Mesendoderm (in vitro differentiated cells): ENCODE measurements at regions not wholly inside any gene's neighbourhood (a gene's known extent, or its start where the extent isn't known, plus 50 kb on each side); places are given as distances from the start of the nearest gene placed in this dataset.

ENCODE experiments used
- DNase-seq: peaks from one replicate; pipeline ENCODE4 v3.0.0; 2013
- H2AK5ac ChIP-seq: 2 replicates; pipeline ENCODE4 v1.6.1; 2013; ENCODE audit warnings: low read length, inconsistent platforms
- H2BK120ac ChIP-seq: 2 replicates; pipeline ENCODE4 v1.6.1; 2013; ENCODE audit warnings: low read depth, mild to moderate bottlenecking, low read length, moderate library complexity, mixed read lengths
- H2BK15ac ChIP-seq: replicated peaks from 2 replicates; pipeline ENCODE4 v1.6.1; 2013; ENCODE audit warnings: low read depth, mild to moderate bottlenecking, moderate library complexity
- H2BK5ac ChIP-seq: 2 replicates; pipeline ENCODE4 v1.6.1; 2013; ENCODE audit warnings: low read length, inconsistent platforms
- H3K18ac ChIP-seq: 2 replicates; pipeline ENCODE4 v1.6.1; 2013; ENCODE audit warnings: mild to moderate bottlenecking, low read length, mixed read lengths
- H3K23ac ChIP-seq: one replicate; pipeline ENCODE4 v1.6.1; 2013; ENCODE audit warnings: low read length
- H3K27ac ChIP-seq: 2 replicates; pipeline ENCODE4 v1.5.1; 2013; ENCODE audit warnings: low read depth, mild to moderate bottlenecking, inconsistent platforms, low read length, moderate library complexity
- H3K27me3 ChIP-seq: 2 replicates; pipeline ENCODE4 v1.6.1; 2013; ENCODE audit warnings: low read length, control low read depth, mild to moderate bottlenecking, inconsistent platforms; ENCODE audit not compliant: insufficient read depth, poor library complexity
- H3K36me3 ChIP-seq: 2 replicates; pipeline ENCODE4 v1.6.1; 2013; ENCODE audit warnings: low read length, inconsistent platforms; ENCODE audit not compliant: control insufficient read depth, insufficient read depth
- H3K4ac ChIP-seq: one replicate; pipeline ENCODE4 v1.6.1; 2013; ENCODE audit warnings: low read depth, mild to moderate bottlenecking, low read length, moderate library complexity
- H3K4me1 ChIP-seq: 2 replicates; pipeline ENCODE4 v1.6.1; 2013; ENCODE audit warnings: low read depth, low read length, inconsistent platforms; ENCODE audit not compliant: control insufficient read depth
- H3K4me2 ChIP-seq: 2 replicates; pipeline ENCODE4 v1.6.1; 2013; ENCODE audit warnings: low read length
- H3K4me3 ChIP-seq: 2 replicates; pipeline ENCODE4 v1.5.1; 2013; ENCODE audit warnings: mild to moderate bottlenecking, low read length
- H3K56ac ChIP-seq: one replicate; pipeline ENCODE4 v1.6.1; 2013; ENCODE audit warnings: low read length
- H3K79me1 ChIP-seq: 2 replicates; pipeline ENCODE4 v1.6.1; 2013; ENCODE audit warnings: low read length, inconsistent platforms
- H3K79me2 ChIP-seq: 2 replicates; pipeline ENCODE4 v1.6.1; 2013; ENCODE audit warnings: mild to moderate bottlenecking, low read length; ENCODE audit not compliant: control insufficient read depth, insufficient read depth
- H3K9ac ChIP-seq: 2 replicates; pipeline ENCODE4 v1.6.1; 2013; ENCODE audit warnings: low read length, inconsistent platforms
- H4K5ac ChIP-seq: one replicate; pipeline ENCODE4 v1.6.1; 2013; ENCODE audit warnings: low read length
- H4K8ac ChIP-seq: one replicate; pipeline ENCODE4 v1.6.1; 2013; ENCODE audit warnings: low read depth, mild to moderate bottlenecking, control low read depth, low read length, moderate library complexity
- WGBS: extraction: QIAGEN DNeasy Blood & Tissue Kit; methylation state at CpG from one replicate; pipeline ENCODE4 v1.1.7; 2013; ENCODE audit warnings: low lambda C conversion rate, missing lambda C conversion rate; ENCODE audit not compliant: insufficient coverage; ENCODE audit errors: extremely low coverage; 5-methylcytosine and 5-hydroxymethylcytosine counted together

DNA sequence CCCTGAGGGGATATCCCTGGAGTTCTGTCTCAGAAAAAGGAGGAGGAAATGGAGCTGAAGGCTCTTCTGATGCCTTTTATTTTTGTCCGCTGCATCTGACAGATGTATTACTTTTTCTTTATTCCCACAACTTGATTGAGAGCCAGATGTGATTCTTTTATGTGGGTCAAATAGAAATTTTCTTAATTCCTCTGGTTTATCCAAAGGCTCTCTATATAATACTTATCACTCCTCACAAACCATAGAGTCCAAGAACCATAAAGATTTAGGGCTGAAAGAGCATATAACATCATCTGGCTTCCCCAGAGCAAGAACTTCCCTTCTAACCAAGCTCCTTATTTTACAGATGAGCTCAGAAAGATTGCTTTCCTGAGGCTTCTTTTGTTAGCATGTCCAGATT, 756.7 kb upstream of the FAM241A start:
- H3K36me3 ChIP-seq, result no peaks in the 10 kb centered on the region
- H3K27ac ChIP-seq, result no peak overlapping the region
- H2AK5ac ChIP-seq, result no peak overlapping the region
- H3K27me3 ChIP-seq, result no peaks in the 10 kb centered on the region
- H3K4me2 ChIP-seq, result no peak overlapping the region
- no peak overlapping the region for H4K8ac ChIP-seq
- no peak overlapping the region for H3K4ac ChIP-seq
- H2BK120ac ChIP-seq, result no peak overlapping the region
- no peak overlapping the region for H3K23ac ChIP-seq
- no peak overlapping the region for H3K56ac ChIP-seq
- H3K4me3 ChIP-seq, result no peak overlapping the region
- no CpG with 5 or more reads among the region's 1 CpG for WGBS
- no peaks in the 10 kb centered on the region for H3K79me1 ChIP-seq
- DNase-seq, result no peak
- H3K79me2 ChIP-seq, result no peaks in the 10 kb centered on the region
- no peak overlapping the region for H3K18ac ChIP-seq
- H3K4me1 ChIP-seq, result no peaks in the 10 kb centered on the region
- no peak overlapping the region for H3K9ac ChIP-seq
- H4K5ac ChIP-seq, result no peak overlapping the region
- H2BK15ac ChIP-seq, result no peak overlapping the region
- H2BK5ac ChIP-seq, result no peak overlapping the region

DNA sequence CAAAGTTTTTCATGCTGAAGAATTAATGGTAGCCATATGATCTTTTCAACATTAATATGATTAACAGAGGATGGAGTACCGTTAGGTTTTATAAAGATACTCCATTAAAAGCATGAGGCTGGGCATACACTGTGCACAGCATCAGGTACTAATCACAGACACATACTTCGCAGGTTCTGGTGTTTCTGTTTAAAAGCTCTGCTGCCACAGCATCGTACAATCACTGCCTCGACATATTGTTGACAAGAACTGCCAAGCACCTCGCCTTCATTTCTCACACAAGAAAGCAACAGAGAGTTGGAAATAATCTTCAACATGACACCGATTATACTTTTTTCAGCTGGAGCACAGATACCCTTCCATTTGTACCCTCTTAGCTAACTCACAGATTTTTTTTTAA, 753.4 kb upstream of the FAM241A start:
- H4K8ac ChIP-seq, result no peak overlapping the region
- no peak overlapping the region for H3K4me3 ChIP-seq
- H3K23ac ChIP-seq, result no peak overlapping the region
- H2AK5ac ChIP-seq, result no peak overlapping the region
- no peak for DNase-seq
- H3K56ac ChIP-seq, result no peak overlapping the region
- H3K79me1 ChIP-seq, result no peaks in the 10 kb centered on the region
- H3K4me2 ChIP-seq, result no peak overlapping the region
- H3K18ac ChIP-seq, result no peak overlapping the region
- H3K4ac ChIP-seq, result no peak overlapping the region
- no CpG with 5 or more reads among the region's 6 CpGs for WGBS
- no peak overlapping the region for H3K9ac ChIP-seq
- H2BK15ac ChIP-seq, result no peak overlapping the region
- H3K4me1 ChIP-seq, result no peaks in the 10 kb centered on the region
- no peaks in the 10 kb centered on the region for H3K27me3 ChIP-seq
- H3K27ac ChIP-seq, result no peak overlapping the region
- no peak overlapping the region for H2BK5ac ChIP-seq
- no peak overlapping the region for H4K5ac ChIP-seq
- H3K36me3 ChIP-seq, result no peaks in the 10 kb centered on the region
- H2BK120ac ChIP-seq, result no peak overlapping the region
- no peaks in the 10 kb centered on the region for H3K79me2 ChIP-seq

DNA sequence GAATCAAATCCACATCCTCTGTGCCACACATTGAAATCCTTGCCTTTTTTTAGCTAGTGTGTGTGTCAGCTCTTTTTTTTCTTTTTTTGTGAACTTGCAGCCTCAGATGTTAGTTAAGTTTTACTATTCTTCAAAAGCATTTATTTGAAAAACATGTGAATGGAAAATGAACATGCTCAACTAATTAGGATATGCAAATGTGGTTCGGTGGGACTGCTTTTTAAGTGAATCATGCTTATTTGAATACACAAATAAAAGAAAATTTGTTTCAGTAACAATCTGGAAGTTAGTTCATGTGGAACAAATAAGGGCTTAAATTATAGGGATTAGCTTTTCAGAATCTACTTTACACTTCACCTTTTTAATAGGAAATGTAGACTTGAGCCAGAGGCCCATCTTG, 751.5 kb upstream of the FAM241A start:
- Histone ChIP-seq H4K5ac (no peak overlapping the region), H3K4me2 (no peak overlapping the region), H3K4me3 (no peak overlapping the region), H3K4ac (no peak overlapping the region), H2AK5ac (no peak overlapping the region), H3K18ac (no peak overlapping the region), H3K79me1 (no peaks in the 10 kb centered on the region), H4K8ac (no peak overlapping the region), H3K4me1 (no peaks in the 10 kb centered on the region), H2BK15ac (no peak overlapping the region), H3K9ac (no peak overlapping the region), H2BK120ac (no peak overlapping the region), H3K56ac (no peak overlapping the region), H3K36me3 (no peaks in the 10 kb centered on the region), H3K27me3 (no peaks in the 10 kb centered on the region), H3K27ac (no peak overlapping the region), H2BK5ac (no peak overlapping the region), H3K79me2 (no peaks in the 10 kb centered on the region), H3K23ac (no peak overlapping the region)
- no CpG with 5 or more reads among the region's 1 CpG for WGBS
- no peak for DNase-seq

DNA sequence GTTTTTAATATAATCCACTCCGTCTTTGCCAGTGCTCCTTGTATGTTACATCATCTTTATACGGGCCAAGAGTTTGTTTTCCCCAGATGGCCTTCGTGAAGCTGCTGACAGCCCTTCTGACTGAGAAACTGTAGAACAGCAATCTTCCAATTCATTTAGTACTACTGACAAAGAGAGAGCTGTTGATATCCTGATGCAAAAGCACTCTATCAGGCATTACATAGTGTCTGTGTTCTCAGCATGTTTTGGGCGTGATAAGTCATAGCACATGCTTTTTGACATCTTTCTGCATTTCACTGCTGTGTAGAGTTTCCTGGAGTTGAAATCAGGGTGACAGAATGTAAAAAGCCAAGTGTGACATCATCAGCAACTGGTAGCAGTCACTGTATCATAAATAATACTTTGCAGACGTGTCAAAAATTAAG, 746.3 kb upstream of the FAM241A start:
- no CpG with 5 or more reads among the region's 5 CpGs for WGBS
- Histone ChIP-seq H2AK5ac (no peak overlapping the region), H3K36me3 (no peaks in the 10 kb centered on the region), H3K79me1 (no peaks in the 10 kb centered on the region), H4K5ac (no peak overlapping the region), H4K8ac (no peak overlapping the region), H3K23ac (no peak overlapping the region), H2BK15ac (no peak overlapping the region), H3K27ac (no peak overlapping the region), H3K4ac (no peak overlapping the region), H3K79me2 (no peaks in the 10 kb centered on the region), H3K9ac (no peak overlapping the region), H3K4me3 (no peak overlapping the region), H2BK120ac (no peak overlapping the region), H3K4me1 (no peaks in the 10 kb centered on the region), H3K4me2 (no peak overlapping the region), H2BK5ac (no peak overlapping the region), H3K18ac (no peak overlapping the region), H3K27me3 (no peaks in the 10 kb centered on the region), H3K56ac (no peak overlapping the region)
- no peak for DNase-seq

DNA sequence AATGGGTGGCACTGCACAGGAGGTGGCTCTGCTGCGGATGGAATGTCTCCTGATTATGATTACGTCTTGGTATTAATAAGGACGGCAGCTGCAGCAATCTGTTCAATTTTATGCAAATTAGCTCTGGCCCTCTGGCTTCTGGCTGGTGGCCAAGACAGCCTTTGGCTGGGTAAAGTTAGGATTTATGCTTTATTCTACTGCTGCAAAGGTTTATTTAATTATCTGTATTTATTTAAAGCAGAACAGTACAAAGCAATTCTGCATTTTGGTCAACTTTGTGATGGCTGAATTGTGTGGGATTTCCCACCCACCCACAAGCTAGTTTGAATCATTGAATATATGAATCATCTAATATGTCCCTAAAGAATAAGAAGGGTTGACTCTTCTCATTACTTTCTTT, 745.6 kb upstream of the FAM241A start:
- H3K79me2 ChIP-seq, result no peaks in the 10 kb centered on the region
- no peak overlapping the region for H3K4me2 ChIP-seq

DNA sequence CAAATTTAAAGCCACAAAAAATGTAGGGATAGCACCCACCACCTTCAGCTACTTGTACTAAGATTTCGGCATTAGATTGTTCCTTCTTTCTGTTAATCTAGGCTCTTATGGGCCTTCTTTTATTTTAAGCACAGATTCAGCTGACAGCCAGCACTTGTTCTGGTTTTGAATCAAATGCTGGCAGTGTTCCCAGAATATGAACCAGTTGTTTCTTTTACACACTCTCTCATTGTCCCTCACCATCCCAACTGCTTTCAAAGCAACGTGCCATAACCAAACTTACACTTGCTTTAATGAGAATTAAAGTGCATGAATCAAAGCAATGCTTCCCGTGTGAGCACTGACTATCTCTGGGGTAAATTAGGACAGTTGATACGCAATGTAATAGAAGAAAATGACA, 744.5 kb upstream of the FAM241A start:
- Histone ChIP-seq H2AK5ac (no peak overlapping the region), H2BK120ac (no peak overlapping the region), H3K4me3 (no peak overlapping the region), H3K4ac (no peak overlapping the region), H3K56ac (no peak overlapping the region), H3K4me2 (no peak overlapping the region), H3K4me1 (no peaks in the 10 kb centered on the region), H3K27ac (no peak overlapping the region), H3K27me3 (no peaks in the 10 kb centered on the region), H3K9ac (no peak overlapping the region), H3K23ac (no peak overlapping the region), H3K36me3 (no peaks in the 10 kb centered on the region), H2BK15ac (no peak overlapping the region), H3K79me1 (no peaks in the 10 kb centered on the region), H3K18ac (no peak overlapping the region), H4K5ac (no peak overlapping the region), H4K8ac (no peak overlapping the region), H2BK5ac (no peak overlapping the region), H3K79me2 (no peaks in the 10 kb centered on the region)
- DNase-seq, result no peak
- WGBS, result no CpG with 5 or more reads among the region's 4 CpGs

More for the DNA sequence above, 745.6 kb upstream of the FAM241A start:
- Histone ChIP-seq H4K5ac (no peak overlapping the region), H4K8ac (no peak overlapping the region), H3K27me3 (no peaks in the 10 kb centered on the region), H3K9ac (no peak overlapping the region), H3K27ac (no peak overlapping the region), H3K36me3 (no peaks in the 10 kb centered on the region), H3K4me1 (no peaks in the 10 kb centered on the region), H3K4ac (no peak overlapping the region), H2BK120ac (no peak overlapping the region), H2BK15ac (no peak overlapping the region), H3K79me1 (no peaks in the 10 kb centered on the region), H3K56ac (no peak overlapping the region), H3K23ac (no peak overlapping the region), H2BK5ac (no peak overlapping the region), H2AK5ac (no peak overlapping the region), H3K4me3 (no peak overlapping the region), H3K18ac (no peak overlapping the region)
- WGBS, result no CpG with 5 or more reads among the region's 3 CpGs
- DNase-seq, result no peak
